Uterus (tissue), 2 donors: ENCODE measurements at regions not wholly inside any gene's neighbourhood (a gene's known extent, or its start where the extent isn't known, plus 50 kb on each side); places are given as distances from the start of the nearest gene placed in this dataset.

ENCODE experiments used
- CTCF ChIP-seq, 4 experiments: fragments of 200-600 bp in 2 of 4; fragments of 450-650 bp in 2 of 4; sonication (generic) in 2 of 4; IDR thresholded peaks; one replicate each; pipeline ENCODE4 v1.5.1; 2016 to 2019; ENCODE audit warnings: antibody characterized with exemption in 4 of 4, mild to moderate bottlenecking in 2 of 4, moderate library complexity in 1 of 4
- POLR2A ChIP-seq, 2 donors: fragments of 450-650 bp; IDR thresholded peaks; one replicate each; pipeline ENCODE4 v1.6.1; 2016; ENCODE audit warnings: antibody characterized with exemption in 2 of 2, mild to moderate bottlenecking in 1 of 2, moderate library complexity in 1 of 2

GRCh38 chr10:94138391-94138790 lies 144.7 kb downstream of the PLCE1 start:
- TF ChIP-seq CTCF (IDR thresholded peaks at IDR 0.05) (no peak), POLR2A (IDR thresholded peaks at IDR 0.05) (no peak)
